ENCODE measurements at regions not wholly inside any gene's neighbourhood (a gene's known extent, or its start where the extent isn't known, plus 50 kb on each side); places are given as distances from the start of the nearest gene placed in this dataset.

DNA sequence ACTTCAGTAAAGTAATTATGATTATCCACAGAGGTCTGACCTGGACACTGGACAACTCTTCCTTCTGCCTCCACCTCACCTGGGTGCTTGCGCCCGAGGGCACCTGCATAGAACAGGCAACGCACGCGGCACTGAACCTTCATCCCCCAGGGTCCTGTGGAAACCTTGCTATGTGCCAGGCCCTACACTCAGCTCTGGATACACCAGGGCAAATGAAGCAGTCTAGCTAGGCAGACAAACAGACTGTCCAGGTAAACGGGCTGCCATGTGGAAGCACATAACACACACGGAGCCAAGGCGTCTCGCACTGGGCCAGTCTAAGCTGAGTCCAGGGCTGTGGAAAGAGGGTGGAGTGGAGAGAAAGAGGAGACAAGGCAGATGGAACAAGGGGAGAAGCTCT is 109.3 kb upstream of the AFDN start:
- Mint-ChIP-seq H3K27ac (no peak overlapping the region), H3K9me3 (peaks cover 0 to under 1% of the 10 kb centered on the region in 2 donors), H3K4me1 (no peaks in the 10 kb centered on the region), H3K27me3 (peaks cover 90% of the 10 kb centered on the region), H3K4me3 (no peak overlapping the region)
- no peak for DNase-seq
- no peak for ATAC-seq

DNA sequence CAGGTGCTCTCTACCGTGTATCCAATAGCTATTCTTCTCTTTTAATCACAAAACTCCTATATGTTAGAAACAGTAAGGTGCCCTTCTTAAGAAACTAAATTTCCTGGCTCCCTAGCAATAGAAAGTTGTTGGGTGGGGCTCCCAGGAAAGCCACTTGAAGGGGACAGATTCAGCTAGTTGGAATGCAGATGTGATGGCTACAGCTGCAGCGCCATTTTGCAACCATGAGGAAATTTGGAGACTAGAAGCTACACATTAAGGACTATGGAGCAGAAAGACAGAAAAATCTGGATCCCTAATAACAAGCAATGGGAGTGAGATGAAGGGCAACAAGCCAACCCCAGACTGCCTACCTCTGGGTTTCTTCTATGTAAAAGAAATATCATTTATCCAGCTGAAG is 108.8 kb upstream of the AFDN start:
- H3K4me1 Mint-ChIP-seq = no peaks in the 10 kb centered on the region
- peaks cover 0 to 5% of the 10 kb centered on the region in 2 donors for H3K9me3 Mint-ChIP-seq
- DNase-seq (no peak), ATAC-seq (no peak)
- peaks cover 90% of the 10 kb centered on the region for H3K27me3 Mint-ChIP-seq
- no peak overlapping the region for H3K4me3 Mint-ChIP-seq
- H3K27ac Mint-ChIP-seq = no peak overlapping the region

DNA sequence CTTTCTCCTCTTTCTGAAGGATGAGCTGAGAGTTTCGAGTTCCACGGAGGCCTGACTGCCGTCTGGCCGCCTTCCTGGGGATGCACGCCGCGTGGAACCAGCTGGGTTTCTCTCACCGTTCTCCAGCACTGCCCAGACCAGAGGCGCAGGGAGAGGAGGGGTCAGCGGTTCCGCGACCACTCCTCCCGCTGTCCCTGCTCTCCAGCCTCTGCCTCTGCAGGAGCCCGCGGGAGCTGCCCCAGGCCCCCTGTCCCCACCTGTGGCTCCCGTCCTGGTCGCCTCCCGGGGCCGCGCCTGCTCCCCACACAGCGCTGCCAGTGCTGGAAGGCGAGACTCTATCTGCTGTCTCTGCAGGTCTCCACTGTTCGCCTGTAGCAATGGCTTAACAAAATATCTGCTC is 106.8 kb upstream of the AFDN start:
- DNase-seq (no peak), ATAC-seq (no peak)
- Mint-ChIP-seq H3K4me3 (no peak overlapping the region), H3K4me1 (no peaks in the 10 kb centered on the region), H3K27me3 (peaks cover 88% of the 10 kb centered on the region), H3K27ac (no peak overlapping the region), H3K9me3 (peaks cover 0 to 17% of the 10 kb centered on the region in 2 donors)

DNA sequence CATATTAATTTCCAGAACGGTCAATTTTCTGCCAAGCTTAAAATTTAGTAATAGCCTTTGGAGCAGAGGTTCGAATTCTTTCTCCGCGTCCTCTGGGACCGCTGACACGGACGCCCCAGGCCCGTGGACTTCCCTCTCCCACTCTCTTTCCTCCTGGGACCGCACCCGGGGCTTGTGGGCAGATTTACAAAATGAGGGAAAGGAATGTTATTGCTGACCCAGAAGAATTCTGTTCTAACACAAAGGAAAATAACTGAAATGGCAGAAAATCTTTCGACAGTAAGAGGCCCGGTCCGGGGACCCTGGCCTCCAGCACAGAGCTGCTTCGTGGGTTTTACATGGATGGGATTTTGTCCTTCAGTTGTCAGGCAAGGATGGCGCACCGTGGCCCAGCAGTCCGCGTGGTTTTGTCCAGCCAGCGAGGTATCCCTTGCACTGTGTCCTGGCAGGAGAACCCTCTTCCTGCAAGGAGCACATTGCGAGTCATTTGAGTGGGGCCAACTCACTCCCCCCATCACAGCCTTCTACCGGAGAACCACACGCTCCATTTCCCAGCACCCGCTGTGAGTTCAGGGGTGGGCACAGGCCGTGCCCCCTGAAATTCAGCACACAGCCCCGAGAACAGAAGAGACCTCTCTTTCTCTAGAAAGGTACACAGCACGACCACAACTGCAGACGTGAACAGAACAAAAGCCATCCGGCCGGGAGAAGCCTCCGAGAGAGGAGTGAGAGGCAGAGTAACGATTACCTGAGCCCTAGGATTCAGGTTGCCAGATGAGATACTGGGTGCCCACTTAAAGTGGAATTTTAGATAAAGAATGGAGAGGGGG is 106.0 kb upstream of the AFDN start:
- DNase-seq (no peak), ATAC-seq (no peak)
- Mint-ChIP-seq H3K9me3 (peaks cover 0 to 17% of the 10 kb centered on the region in 2 donors), H3K27me3 (peaks cover 87% of the 10 kb centered on the region), H3K4me1 (no peaks in the 10 kb centered on the region), H3K4me3 (no peak overlapping the region), H3K27ac (no peak overlapping the region)

DNA sequence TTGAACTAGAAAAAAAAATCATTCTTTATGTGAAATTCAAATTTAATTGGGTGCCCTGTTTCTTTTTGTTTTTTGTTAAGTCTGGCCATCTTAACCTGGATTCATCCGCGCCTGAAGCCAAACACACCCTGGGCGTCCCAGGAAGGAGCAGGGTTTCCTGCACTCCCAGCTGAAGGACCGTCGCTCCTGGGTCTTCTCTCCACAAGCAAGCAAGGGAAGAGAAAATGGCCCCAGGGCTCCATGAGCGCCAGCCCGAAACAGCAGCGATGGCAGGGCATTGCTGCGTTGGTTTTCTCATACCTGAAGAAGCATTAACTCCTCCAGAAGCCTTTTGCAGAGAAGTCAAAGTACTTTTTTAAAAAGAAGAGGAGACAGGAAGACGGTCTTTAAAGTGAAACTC is 105.4 kb upstream of the AFDN start:
- H3K4me1 Mint-ChIP-seq = no peaks in the 10 kb centered on the region
- DNase-seq = no peak
- peaks cover 87% of the 10 kb centered on the region for H3K27me3 Mint-ChIP-seq

DNA sequence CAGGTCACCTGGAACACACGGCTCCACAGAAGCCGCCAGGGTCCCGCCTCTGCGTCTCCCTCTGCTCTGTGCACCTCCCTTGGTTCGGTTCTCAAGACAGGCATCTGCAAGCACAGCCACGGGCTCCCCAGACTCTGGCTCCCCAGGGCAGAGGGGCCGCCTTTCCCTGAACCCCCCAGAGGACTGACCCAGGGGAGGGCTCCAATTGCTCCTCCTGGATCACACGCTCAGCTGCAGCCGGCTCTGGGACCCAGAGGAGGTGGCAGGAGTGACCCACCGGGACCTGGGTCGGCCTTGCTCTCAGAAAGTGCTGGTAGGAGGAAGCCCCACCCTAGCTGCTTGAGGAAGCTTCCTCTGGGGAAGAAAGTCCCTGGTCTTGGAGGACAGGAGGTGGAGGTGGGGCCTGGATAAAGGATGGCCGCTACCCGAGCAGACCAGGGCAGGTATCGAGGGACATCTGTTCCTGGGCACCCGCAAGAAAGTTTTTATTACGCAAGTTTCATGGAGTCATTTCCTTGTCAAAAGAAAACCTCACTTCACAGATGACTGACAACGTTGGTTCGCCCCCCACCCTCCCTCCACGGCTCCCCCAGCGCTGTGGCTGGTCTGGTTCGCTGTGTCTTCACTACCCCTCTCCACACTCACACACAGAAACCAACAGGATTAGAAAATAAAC is 103.9 kb upstream of the AFDN start:
- no peaks in the 10 kb centered on the region for H3K4me1 Mint-ChIP-seq
- H3K27me3 Mint-ChIP-seq = peaks cover 76% of the 10 kb centered on the region
- peaks cover 0 to 17% of the 10 kb centered on the region in 2 donors for H3K9me3 Mint-ChIP-seq
- ATAC-seq = no peak
- no peak overlapping the region for H3K4me3 Mint-ChIP-seq
- no peak for DNase-seq
- peak overlapping the region in 1 of 2 donors; percentile 71 for H3K27ac Mint-ChIP-seq

More for the DNA sequence above, 105.4 kb upstream of the AFDN start:
- Mint-ChIP-seq H3K27ac (no peak overlapping the region), H3K4me3 (no peak overlapping the region), H3K9me3 (peaks cover 0 to 17% of the 10 kb centered on the region in 2 donors)
- ATAC-seq = no peak

DNA sequence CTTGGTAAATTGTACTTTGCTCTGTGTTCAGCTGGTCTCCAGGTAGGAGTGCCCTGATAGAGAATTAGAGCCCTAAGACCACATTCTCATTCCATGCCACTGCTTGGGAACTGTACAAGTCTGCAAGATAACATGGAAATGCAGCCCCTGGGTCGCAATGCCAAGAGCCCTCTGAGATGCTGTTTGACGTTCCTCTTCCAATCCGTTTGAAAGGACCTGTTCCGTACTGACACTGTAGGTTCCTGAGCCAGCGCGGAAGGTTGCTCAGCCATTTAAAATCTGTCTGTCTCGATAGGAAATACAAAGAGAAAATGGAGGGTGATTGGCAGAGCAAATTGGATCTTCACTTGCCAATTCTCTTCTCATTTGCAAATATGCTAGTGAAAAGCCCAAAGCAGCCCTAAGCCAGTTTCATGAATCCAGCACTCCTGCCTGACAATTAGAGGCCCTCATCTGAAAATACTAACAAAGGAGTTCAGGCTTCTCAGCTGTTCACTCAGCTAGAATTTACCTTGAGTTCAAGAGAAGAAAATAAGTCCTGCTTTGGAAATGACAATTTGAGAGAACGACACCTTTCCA is 100.6 kb upstream of the AFDN start:
- ATAC-seq = no peak
- H3K4me3 Mint-ChIP-seq = no peak overlapping the region
- DNase-seq = no peak
- H3K9me3 Mint-ChIP-seq = peaks cover 0 to 17% of the 10 kb centered on the region in 2 donors
- H3K4me1 Mint-ChIP-seq = no peaks in the 10 kb centered on the region
- H3K27me3 Mint-ChIP-seq = peaks cover 68% of the 10 kb centered on the region
- H3K27ac Mint-ChIP-seq = no peak overlapping the region

DNA sequence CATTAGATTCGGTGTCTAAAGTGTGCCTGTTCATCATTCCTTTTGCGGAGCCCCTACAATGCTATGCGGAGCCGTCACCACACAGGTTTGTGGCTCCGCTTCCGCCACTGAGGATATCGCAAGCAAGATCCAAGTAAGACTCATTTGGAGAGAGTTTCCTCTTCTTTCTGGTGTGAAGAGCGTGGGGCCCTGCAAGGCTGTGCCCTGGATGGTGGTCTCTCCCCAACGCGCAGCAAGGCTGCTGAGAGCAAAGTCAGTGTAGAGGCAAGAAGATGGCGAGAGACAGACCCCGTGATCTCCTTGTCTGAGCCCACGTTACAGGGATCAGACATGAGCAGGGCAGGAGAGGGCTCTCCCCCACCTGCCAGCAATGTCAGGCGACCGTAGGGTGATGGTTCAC is 96.3 kb upstream of the AFDN start:
- Mint-ChIP-seq H3K4me1 (no peaks in the 10 kb centered on the region), H3K27ac (no peak overlapping the region), H3K4me3 (no peak overlapping the region), H3K27me3 (peaks cover 40% of the 10 kb centered on the region), H3K9me3 (peaks cover 7 to 8% of the 10 kb centered on the region in 2 donors)
- DNase-seq (no peak), ATAC-seq (no peak)

DNA sequence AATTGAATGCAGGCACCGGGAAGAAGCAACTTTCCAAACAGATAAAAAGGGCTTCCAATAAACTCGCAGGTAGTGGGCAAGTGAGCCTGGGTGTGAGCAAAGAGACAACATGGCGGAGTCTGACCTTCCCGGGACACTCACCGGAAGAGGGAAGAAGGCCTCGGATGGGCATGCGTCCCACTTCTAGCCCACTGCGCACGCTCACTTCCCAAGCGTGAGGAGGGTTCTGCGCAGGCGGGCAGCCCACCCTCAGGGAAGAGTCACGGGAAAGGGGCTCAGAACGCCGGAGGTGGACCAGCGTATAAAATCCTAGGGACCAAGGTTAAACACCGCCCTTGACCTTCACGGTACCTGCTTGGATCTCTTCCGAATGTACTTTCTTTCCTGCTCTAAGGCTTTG is 95.5 kb upstream of the AFDN start:
- Mint-ChIP-seq H3K27me3 (peaks cover 40% of the 10 kb centered on the region), H3K4me3 (no peak overlapping the region)

DNA sequence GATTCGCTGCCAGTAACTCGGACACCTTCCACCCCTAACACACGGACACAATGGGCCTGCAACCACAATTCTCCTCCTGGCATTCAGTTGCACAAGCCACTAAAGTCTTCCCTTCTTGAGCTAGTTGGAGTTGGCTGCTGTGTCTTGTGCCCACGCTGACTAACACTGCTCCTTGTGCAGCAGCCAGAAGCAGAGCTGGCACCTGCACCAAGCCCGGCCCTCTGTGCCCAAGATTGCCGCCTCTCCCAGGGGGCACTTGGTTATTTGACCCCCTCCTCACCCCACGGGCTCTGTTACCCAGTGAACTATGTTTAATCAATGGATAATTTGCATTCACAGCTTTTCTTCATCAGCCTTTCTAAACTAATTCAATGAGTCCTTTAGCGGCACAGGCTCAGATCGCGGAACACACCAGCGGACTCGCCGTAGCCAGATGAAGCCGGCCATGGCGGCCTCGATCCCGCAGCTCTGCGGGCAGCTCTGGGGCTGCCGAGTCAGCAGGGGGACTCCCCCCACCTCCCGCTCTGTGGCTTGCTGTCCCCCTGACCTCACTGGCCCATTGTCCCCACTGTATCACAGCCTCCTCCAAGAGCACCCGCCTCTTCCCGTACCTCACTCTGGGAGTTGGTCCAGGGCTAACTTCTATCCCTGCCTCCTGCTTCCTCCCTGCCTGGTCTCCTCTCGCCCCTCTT is 94.8 kb upstream of the AFDN start:
- Mint-ChIP-seq H3K27me3 (peaks cover 37% of the 10 kb centered on the region), H3K9me3 (peaks cover 7 to 8% of the 10 kb centered on the region in 2 donors), H3K4me1 (no peaks in the 10 kb centered on the region), H3K4me3 (no peak overlapping the region), H3K27ac (no peak overlapping the region)
- DNase-seq (no peak), ATAC-seq (no peak)

More for the DNA sequence above, 95.5 kb upstream of the AFDN start:
- Mint-ChIP-seq H3K9me3 (peaks cover 7 to 8% of the 10 kb centered on the region in 2 donors), H3K4me1 (no peaks in the 10 kb centered on the region), H3K27ac (no peak overlapping the region)
- DNase-seq = no peak
- ATAC-seq = no peak

DNA sequence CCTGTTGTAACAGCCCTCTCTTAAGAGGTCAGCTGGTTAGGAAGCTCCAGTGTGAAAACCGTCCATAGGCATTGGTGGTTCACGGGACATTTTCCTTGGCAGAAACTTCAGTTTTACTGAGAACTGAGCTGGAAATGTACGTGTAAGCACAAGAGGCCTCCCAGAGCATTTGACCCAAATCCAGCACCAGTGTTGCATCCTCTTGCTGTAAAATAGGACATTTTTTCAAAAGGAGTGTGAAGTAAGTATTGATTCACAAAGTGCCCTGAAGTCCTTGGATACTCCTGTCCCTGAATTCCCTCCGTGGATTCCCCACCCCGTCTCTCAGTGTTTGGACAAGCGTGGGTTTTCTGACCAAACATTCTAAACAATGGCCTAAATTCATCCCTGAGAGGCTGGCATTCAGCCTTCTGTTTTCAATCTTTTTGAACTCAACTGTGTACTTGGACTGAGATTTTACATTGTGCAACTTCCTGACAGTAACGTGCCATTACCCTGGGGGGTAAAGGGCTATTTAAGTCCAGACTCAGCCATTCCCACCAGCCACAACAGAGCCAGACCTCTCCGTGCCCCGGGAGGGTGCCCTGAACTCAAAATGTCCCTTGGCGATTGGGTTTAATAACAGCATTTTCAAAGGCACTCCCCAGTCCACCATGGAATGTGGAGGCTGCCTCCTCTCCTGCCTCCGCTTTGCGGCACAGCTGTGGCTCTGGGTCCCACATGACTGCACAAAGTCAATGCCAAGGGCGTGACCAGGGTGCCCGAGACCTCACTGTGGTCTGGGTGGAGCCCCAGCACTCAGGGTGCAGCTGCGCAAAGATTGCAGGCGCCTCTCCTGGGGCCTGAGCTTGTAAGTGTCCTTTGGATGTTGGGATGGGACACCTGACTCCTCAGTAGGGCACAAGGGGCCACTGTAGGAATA is 92.7 kb upstream of the AFDN start:
- DNase-seq = no peak
- H3K4me1 Mint-ChIP-seq = no peaks in the 10 kb centered on the region
- ATAC-seq = no peak
- H3K9me3 Mint-ChIP-seq = peaks cover 7 to 8% of the 10 kb centered on the region in 2 donors
- H3K27ac Mint-ChIP-seq = peak overlapping the region; percentile 27 to 54
- H3K27me3 Mint-ChIP-seq = peaks cover 39% of the 10 kb centered on the region
- H3K4me3 Mint-ChIP-seq = no peak overlapping the region

DNA sequence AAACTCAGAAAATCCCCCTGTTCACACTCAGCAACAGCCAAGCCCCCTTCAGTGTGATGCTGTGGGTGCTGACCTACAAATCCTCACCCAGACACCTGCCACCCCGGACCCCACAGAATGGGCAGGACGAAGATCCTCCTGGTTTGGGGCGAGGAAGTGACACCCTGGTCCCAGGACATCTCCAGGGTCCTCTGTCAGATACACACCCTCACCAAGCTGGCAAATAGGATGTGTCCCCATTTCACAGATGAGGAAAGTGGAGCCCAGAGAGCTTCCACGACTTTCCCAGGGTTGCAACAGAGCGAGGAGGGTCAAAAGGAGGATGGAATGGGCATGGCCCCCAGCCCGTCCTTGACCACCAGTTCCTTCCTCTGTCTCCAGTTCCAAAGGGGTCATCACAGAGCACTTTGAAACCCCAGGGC is 92.0 kb upstream of the AFDN start:
- H3K9me3 Mint-ChIP-seq = peaks cover 7 to 8% of the 10 kb centered on the region in 2 donors

DNA sequence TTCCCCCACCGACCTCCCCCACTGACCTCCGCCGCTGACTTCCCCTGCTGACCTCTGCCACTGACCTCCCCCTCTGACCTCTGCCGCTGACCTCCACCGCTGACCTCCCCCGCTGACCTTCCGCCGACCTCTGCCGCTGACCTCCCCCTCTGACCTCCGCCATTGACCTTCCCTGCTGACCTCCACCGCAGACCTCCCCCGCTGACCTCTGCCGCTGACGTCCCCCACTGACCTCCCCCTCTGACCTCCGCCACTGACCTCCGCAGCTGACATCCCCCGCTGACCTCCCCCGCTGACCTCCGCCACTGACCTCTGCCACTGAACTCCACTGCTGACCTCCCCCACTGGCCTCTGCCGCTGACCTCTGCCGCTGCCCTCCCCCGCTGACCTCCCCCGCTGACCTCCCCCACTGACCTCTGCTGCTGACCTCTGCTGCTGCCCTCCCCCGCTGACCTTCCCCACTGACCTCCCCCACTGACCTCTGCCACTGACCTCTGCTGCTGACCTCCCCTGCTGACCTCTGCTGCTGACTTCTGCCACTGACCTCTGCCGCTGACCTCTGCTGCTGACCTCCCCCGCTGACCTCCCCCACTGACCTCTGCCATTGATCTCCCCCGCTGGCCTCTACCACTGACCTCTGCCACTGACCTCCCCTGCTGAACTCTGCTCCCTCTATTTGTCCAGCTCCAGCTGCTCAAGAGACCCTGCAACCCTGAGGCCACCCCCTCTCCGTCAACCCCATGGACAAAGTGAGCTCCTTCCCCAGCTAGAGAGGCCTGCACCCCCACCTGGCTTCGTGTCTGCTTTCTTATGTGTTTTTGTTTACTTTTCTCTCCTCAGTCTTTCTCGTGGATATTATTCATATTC is 91.4 kb upstream of the AFDN start:
- Mint-ChIP-seq H3K4me1 (no peaks in the 10 kb centered on the region), H3K27ac (no peak overlapping the region), H3K4me3 (no peak overlapping the region), H3K9me3 (peaks cover 7 to 8% of the 10 kb centered on the region in 2 donors), H3K27me3 (peaks cover 36% of the 10 kb centered on the region)
- no peak for ATAC-seq
- DNase-seq = no peak

More for the DNA sequence above, 92.0 kb upstream of the AFDN start:
- Mint-ChIP-seq H3K27ac (no peak overlapping the region), H3K4me1 (no peaks in the 10 kb centered on the region), H3K4me3 (no peak overlapping the region), H3K27me3 (peaks cover 39% of the 10 kb centered on the region)
- ATAC-seq (no peak), DNase-seq (no peak)

DNA sequence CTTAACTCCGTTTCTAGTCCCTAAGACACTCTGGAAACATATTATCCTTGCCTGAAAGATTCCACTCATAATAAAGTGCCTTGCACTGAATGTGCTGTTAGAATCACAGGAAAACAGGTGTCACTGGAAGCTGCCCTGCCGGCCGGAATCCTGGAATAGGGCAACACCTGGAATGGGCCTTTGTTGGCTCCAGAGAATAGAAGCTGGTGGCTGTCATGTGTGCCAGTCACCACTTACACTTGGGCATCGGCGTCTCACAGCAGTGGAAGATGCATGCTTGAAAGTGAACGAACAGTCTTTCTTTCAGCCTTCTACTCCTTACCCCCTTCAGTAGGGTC is 90.8 kb upstream of the AFDN start:
- H3K27me3 Mint-ChIP-seq = peaks cover 31% of the 10 kb centered on the region
- DNase-seq (no peak), ATAC-seq (no peak)
- H3K4me3 Mint-ChIP-seq = no peak overlapping the region
- H3K4me1 Mint-ChIP-seq = no peaks in the 10 kb centered on the region
- H3K27ac Mint-ChIP-seq = no peak overlapping the region
- H3K9me3 Mint-ChIP-seq = peaks cover 7 to 8% of the 10 kb centered on the region in 2 donors

Measured in stimulated activated naive CD8-positive, alpha-beta T cell treated with anti-CD3 and anti-CD28 coated beads, Interleukin-15, amount 100 ng/mL, for 72 hours (primary cell).